HCT116 (cell line): ENCODE measurements at regions not wholly inside any gene's neighbourhood (a gene's known extent, or its start where the extent isn't known, plus 50 kb on each side); places are given as distances from the start of the nearest gene placed in this dataset.

Experiments used
- EZH2phosphoT487 ChIP-seq: fragments of 200-600 bp; IDR thresholded peaks from 2 replicates; pipeline ENCODE4 v1.6.1; 2018; ENCODE audit warnings: antibody characterized with exemption, borderline replicate concordance
- POLR2A ChIP-seq: IDR thresholded peaks from 2 replicates; pipeline ENCODE4 v1.7.0; 2011; ENCODE audit warnings: borderline replicate concordance; ENCODE audit not compliant: insufficient read depth, insufficient read length; ENCODE audit errors: extremely low read depth
- POLR2AphosphoS5 ChIP-seq: IDR thresholded peaks from 2 replicates; pipeline ENCODE4 v1.6.1; 2011; ENCODE audit warnings: mild to moderate bottlenecking, low read depth, low read length, moderate library complexity
- SIN3A ChIP-seq: IDR thresholded peaks from 2 replicates; pipeline ENCODE4 v1.6.1; 2012; ENCODE audit warnings: low read depth
- SP1 ChIP-seq: IDR thresholded peaks from 2 replicates; pipeline ENCODE4 v1.6.1; 2012; ENCODE audit warnings: low read depth
- TF ChIP-seq, protein P1 (sequence below), 3 experiments: fragments of 200-600 bp in 1 of 3; sonication (generic) in 1 of 3; IDR thresholded peaks in 2 of 3; conservative IDR thresholded peaks in 1 of 3; 2 replicates each; pipeline ENCODE4 v1.5.1; 2012 to 2017; ENCODE audit warnings: low read depth in 2 of 3, low read length in 2 of 3, antibody characterized with exemption in 1 of 3, borderline replicate concordance in 1 of 3, control low read depth in 1 of 3, mild to moderate bottlenecking in 1 of 3, mixed read lengths in 1 of 3, mixed run types in 1 of 3, moderate library complexity in 1 of 3; ENCODE audit not compliant: insufficient read depth in 1 of 3
- TF ChIP-seq, protein P2 (sequence below): IDR thresholded peaks from 2 replicates; pipeline ENCODE4 v1.6.1; 2011; ENCODE audit warnings: mild to moderate bottlenecking, low read length, moderate library complexity; ENCODE audit not compliant: insufficient replicate concordance; ENCODE audit errors: extremely low read depth

DNA sequence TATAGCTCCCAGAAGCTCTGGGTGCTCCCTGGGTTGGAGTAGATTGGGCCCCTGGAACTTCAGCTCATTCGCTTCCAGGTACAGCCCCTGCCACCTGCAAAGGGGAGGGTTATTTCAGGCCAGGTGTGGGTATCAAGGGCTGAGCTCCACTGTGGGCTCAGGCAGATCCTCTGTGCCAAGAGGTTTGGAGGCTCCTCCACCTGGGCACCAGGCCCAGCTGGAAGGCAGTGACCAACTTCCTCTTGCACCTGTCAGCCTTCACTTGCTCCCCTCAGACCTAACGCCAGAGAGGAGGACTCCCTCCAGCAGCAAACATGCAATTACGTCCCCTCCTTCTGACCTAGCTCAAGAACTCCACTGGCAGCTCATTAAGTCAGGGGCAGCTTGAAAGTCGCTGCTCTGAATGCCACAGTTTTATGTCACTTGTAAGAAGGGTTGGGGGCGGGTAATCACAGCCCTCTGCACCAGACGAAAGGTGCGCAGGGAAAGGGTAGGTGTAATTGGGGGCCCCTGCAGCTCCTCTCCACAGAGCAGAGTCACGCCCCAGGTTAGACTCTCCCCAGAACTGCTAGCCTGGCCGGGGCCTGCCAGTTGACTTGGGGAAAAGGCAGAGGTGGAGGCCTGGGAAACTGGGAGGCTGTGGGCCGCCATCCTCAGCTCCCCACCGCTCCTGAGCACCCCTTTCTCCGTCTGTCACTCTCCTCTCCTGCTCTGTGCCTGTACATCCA lies 125.0 kb upstream of the TMPRSS2 start:
- TF ChIP-seq POLR2A (no peak), POLR2AphosphoS5 (no peak), SP1 (no peak), EZH2phosphoT487 (no peak), SIN3A (no peak)
- TF ChIP-seq, protein P1, sequence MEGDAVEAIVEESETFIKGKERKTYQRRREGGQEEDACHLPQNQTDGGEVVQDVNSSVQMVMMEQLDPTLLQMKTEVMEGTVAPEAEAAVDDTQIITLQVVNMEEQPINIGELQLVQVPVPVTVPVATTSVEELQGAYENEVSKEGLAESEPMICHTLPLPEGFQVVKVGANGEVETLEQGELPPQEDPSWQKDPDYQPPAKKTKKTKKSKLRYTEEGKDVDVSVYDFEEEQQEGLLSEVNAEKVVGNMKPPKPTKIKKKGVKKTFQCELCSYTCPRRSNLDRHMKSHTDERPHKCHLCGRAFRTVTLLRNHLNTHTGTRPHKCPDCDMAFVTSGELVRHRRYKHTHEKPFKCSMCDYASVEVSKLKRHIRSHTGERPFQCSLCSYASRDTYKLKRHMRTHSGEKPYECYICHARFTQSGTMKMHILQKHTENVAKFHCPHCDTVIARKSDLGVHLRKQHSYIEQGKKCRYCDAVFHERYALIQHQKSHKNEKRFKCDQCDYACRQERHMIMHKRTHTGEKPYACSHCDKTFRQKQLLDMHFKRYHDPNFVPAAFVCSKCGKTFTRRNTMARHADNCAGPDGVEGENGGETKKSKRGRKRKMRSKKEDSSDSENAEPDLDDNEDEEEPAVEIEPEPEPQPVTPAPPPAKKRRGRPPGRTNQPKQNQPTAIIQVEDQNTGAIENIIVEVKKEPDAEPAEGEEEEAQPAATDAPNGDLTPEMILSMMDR (IDR thresholded peaks at IDR 0.05 in 2 of 3, conservative IDR thresholded peaks at IDR 0.05 in 1 of 3; ENCODE audit: borderline replicate concordance in 1 of 3, insufficient read depth in 1 of 3, low read depth in 2 of 3, low read length in 2 of 3): no peak
- TF ChIP-seq, protein P2, sequence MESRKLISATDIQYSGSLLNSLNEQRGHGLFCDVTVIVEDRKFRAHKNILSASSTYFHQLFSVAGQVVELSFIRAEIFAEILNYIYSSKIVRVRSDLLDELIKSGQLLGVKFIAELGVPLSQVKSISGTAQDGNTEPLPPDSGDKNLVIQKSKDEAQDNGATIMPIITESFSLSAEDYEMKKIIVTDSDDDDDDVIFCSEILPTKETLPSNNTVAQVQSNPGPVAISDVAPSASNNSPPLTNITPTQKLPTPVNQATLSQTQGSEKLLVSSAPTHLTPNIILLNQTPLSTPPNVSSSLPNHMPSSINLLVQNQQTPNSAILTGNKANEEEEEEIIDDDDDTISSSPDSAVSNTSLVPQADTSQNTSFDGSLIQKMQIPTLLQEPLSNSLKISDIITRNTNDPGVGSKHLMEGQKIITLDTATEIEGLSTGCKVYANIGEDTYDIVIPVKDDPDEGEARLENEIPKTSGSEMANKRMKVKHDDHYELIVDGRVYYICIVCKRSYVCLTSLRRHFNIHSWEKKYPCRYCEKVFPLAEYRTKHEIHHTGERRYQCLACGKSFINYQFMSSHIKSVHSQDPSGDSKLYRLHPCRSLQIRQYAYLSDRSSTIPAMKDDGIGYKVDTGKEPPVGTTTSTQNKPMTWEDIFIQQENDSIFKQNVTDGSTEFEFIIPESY: no peak
